ENCODE measurements at regions not wholly inside any gene's neighbourhood (a gene's known extent, or its start where the extent isn't known, plus 50 kb on each side); places are given as distances from the start of the nearest gene placed in this dataset.

DNA sequence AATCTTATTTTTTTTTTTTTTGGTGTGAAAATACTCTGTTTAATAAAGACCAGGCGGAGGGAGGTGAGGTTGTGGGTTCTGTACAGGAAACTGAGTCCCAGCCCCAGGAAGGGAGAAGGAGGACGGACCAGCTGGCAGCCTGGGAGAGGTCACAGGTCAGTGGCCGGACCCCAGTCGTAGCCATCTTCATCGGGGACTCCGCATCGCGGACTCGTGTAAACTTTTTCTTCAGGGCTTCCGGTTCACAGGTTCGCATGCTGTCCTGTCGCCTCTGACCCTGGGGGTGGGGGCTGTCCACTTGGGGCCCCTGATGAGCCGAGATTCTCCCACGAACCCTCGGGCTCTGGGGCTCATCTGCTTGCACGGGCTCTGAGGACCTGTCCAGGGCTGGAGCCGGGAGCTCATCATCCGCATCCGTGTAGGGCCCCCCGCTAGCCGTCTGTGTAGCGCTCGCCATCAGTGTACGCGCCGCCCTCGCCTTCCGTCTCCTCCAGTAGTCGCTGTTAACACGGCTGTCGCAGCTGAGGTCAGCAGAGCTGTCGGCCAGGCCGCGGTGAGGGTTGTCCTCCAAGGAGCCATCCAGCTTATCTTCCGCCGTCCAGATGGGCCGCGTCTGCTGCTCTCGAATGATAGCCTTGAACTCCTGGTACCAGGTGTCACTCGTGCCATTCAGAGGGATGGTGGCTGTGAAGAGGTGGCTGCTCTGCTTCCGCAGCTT is 975.7 kb upstream of the PRMT6 start:
- TF ChIP-seq REST (IDR thresholded peaks at IDR 0.05; ENCODE audit: insufficient read depth in 1 of 2, low read depth in 2 of 2, low read length in 1 of 2): no peak
- TF ChIP-seq CTCF (IDR thresholded peaks at IDR 0.05): no peak

Measured in Panc1 (cell line).